Stimulated activated CD4-positive, alpha-beta T cell treated with anti-CD3 and anti-CD28 coated beads, Interleukin-12 subunit alpha, Interleukin-12 subunit beta, amount 100 ng/mL, for 48 hours (primary cell): ENCODE measurements at regions not wholly inside any gene's neighbourhood (a gene's known extent, or its start where the extent isn't known, plus 50 kb on each side); places are given as distances from the start of the nearest gene placed in this dataset.
"Not testable (repeated sequence)": the region's sequence is repeated elsewhere in the genome, so short reads cannot be mapped to it uniquely, and the experiment has no call there.

ENCODE experiments used
- DNase-seq, 3 donors: peaks; one replicate each; pipeline ENCODE4 v3.0.0-alpha.2; 2020; ENCODE audit warnings: low read depth in 2 of 3, low spot score in 1 of 3

DNA sequence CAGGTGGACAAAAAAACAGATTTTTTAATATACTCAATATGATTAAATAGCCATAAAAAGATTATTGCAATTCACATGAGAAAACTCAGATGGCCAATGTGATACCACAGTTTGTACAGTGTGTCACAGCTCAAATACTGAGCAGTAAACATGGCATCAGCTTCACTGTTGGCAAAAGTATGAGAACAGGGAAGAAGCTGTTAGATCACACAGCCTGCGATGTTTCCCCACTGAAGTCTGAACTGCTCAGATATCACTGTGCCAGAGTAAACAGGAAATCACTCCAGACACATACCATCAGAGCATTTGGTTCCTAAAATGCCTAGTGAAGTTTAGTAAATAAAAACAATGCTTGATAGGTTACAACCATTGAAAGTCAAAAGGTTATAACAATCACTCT, 347.8 kb downstream of the ETV1 start:
- DNase-seq = no peak

DNA sequence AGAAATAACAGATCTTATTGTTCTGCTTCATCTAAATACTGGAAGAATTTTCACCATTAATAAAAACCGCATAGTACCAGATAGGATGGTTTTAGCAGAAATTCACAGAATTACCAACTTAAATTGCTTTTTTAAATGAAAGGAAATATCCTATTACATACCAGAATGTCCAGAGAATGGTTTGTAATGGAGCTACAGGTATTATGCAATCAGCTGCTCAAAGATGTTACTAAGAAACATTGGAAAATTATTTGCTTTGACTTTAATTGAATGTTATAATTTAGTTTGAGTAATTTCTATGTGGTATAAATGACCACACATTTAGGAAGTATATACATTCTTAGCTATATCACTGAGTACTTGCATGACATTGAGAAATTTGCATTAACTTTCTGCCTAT, 338.3 kb downstream of the ETV1 start:
- DNase-seq = no peak

DNA sequence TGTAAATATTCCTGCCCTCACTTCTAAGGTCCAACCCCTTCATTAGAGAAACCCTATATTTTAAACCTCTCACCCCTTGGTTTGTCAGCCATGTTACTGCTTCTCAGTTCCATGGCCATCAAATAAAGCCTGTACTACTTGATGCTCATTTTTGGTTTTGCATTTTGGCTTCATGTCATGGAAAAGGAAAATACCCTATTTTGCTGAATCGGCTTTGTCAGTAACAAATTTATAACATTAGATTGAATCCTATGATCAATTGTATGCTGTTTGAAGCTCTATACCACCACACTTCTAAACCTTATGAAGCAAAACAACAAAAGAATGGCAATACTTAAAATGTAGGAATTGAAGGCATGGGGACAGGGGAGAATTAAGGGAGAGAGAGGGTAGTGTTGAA, 333.1 kb downstream of the ETV1 start:
- no peak for DNase-seq

DNA sequence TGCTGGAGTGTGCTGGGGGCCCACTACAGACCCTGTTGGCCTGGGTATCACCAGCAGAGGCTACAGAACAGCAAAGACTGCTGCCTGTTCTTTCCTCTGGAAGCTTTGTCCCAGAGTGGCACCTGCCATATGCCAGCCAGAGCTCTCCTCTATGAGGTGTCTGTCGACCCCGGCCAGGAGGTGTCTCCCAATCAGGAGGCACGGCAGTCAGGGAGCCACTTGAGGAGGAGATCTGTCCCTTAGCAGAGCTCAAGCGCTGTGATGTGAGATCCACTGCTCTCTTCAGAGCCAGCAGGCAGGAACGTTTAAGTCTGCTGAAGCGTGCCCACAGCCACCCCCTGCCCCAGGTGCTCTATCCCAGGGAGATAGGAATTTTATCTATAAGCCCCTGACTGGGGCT, 316.2 kb downstream of the ETV1 start:
- DNase-seq = no peak

DNA sequence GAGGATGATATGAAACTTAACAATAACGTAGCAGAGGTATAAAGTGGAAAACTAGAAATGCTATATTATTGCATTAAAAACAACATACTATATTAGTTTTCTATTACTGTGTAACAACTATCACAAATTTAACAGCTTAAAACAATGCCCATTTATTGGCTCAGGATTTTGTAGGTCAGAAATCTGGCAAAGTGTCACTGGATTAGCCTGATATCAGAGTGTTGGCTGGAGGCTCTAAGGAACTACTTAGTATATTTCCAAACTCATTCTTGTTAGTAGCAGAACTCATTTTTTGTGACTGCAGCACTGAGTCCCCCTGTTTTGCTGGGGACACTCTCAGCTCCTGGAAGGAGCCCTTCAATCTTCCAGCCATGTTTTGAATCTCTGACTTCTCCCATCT, 306.8 kb downstream of the ETV1 start:
- no peak for DNase-seq

DNA sequence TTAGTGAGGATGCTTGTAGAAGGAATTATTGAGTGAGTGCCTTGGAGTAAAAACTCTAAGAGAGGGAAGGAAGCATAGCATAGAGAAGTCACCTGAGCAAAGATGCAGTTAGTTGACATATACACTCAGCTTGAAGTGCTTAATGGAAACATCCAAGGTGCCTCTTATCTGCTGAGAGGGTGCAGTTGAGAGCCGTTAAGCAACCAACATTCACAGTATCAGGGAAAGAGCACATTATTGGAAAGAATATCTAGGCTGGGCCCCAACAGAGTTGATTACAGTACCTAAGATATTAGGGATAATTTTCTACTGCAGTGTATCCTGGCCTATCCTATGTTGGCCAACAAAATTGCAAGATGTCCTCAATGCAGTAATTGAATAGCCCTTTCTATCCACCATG, 302.0 kb downstream of the ETV1 start:
- DNase-seq = no peak

DNA sequence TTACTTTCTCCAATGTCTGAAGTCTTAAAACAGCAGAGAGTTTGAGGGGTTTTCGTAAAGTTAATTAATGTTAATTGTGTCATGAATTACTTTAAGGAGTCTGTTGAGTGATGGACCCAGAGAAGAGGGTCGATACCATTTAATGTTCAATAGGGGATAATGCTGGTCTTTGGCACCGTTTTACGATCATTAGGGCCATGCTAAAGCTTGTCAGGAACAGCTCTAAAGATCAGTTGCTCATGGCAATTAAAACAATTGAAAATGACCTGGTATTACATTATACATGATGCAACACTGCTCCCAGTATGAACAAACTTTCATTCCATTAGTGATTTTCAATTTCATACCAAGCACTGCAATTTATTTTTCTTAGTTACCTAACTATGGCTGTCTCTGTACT, 296.9 kb downstream of the ETV1 start:
- DNase-seq = no peak

DNA sequence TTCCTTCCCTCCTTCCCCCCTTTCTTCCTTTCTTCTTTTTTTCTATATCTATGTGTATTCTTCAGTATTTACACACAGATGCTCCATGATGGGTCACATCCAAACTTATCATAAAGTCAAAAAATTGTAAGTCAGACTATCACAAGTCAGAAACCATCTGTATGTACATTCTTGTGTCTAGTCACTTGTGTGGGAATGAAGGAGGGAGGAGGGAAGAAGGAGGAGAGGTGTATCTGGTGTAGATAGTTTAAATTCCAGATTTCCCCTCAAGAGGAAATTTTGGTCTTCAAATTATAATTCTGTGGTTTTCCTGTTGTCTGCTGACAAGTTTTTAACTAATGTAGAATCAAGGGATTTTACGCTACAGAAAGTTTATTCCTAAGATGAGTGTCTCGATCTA, 287.2 kb downstream of the ETV1 start:
- no peak for DNase-seq

DNA sequence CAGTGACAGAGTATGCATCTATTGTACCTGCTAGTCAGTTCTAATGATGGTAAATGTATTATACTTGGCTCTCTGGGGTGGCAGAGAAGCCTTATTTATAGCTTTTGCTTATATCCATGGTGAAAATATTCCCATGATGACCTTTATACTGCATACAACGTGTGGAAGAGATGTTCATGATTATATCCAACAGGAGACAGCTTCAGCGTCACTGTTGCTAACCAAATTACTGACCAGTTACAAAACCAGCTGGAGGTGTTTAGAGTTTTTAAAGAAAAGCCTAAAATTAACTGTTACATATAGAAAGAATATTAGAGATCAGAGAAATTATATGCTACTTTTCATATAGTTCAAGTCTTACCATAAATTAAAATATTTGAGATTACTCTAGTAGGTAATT, 280.8 kb downstream of the ETV1 start:
- DNase-seq = no peak

DNA sequence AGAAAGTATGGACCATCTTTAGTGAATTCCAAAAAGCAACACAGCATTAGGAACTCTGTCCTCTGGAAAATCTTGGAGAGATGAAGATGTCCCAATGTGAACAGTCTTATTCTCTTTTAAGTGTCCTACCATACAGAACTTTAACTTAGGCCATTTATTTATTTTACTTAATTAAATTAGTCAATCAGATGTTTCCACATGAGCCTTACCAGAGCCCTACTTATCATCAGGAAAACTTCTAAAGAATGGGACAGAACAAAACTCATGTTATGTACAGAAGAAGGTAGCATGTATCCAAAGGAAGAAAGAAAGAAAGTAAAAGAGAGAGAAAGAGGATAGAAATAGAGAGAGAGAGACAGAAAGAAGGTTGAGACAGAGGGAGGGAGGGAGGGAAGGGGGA, 276.4 kb downstream of the ETV1 start:
- DNase-seq = no peak

DNA sequence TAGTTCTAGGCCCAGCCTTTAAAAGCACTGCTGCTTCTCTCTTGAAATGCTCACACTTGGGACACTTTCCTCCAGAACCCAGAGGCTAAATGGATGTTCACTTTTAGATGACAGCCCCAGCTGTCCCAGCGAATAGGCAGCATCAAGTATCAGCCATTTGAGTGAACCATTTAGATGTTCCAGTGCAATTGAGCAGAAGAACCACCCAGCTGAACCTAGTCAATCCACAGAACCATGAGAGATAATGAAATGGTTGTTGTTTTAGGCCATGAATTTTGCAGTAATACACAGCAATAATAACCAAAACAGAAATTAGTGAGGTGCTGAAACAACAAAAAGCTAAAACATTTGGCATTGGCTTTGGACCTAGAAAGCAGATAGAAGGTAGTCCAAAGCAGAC, 273.9 kb downstream of the ETV1 start:
- no peak for DNase-seq

DNA sequence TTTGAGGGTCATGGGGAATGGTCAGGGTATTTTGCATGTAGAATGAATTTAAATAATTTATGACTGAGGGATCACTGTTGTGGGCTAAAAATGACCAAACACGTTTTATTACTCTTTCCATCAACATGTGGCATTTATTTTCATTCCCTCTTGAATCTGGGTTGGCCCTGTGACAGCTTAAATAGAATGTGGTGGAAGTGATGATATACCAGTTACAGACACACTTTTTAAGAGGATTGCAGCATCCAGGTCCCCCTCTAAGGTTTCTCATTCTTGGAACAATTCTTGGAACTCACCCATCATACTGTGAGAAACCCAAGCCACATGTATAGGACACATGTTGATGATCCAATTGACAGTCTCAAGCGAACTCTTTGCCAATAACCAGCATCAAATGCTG, 272.4 kb downstream of the ETV1 start:
- DNase-seq = no peak

DNA sequence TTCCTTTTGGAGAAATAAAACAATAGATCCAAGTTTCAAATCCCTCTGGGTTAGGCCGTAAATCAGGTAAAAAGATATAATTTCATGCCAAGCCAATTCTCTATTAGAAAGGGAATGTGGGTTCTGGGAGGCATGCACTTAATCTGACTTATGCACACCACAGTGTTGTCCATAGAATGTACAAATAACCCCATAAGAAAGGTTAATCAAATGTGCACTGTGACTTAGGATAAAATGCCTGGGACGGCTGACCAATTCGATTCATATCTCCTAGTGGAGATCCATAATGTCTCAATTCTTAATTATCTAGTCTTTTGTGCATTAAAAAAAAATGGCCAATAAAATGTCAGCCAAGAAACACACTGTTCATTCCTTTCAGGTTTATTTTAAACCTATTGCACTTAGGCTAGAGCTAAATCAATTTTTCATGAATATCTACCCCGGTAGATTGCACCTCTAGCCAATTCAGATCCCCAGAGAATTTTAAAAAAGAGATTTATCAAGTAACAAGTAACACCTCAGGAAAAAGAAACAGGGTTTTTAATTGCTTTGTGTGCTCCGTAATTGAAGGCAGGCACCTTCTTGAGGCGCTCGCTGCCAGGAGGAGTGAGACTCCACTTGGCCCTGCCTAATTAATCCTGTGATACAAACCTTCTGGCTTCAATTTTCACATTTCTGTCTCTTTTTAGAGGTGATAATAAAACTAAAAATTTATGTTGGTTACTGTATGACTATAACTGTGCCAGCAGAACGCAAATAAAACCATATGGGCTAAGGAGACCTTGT, 265.1 kb downstream of the ETV1 start:
- DNase-seq = no peak

DNA sequence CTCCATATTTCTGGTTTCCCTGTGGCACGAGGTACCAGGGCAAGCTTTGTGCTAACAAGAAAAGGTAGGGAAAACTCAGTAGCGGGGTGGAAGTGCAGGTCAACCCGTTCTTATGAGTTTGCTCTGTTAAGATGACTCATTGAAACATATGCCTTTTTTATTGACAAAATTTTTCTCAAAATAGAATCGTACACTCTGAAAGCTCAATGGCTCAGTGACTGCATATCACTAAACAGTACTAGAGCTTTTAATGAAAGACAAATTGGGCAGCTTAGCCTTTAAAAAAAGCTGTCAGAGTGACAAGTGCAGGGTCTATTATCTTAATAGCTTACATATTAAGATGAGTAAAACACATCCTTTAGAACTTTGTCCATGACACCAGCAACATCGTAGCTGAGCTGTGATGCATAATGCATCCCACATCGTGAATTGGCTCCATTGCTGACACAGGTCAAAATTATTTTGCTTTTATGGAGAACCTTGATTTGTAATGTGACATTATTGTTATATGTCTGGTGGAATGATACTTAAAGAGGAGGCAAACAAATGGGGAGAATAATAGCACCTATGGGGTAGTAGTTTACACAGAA, 264.4 kb downstream of the ETV1 start:
- no peak for DNase-seq

DNA sequence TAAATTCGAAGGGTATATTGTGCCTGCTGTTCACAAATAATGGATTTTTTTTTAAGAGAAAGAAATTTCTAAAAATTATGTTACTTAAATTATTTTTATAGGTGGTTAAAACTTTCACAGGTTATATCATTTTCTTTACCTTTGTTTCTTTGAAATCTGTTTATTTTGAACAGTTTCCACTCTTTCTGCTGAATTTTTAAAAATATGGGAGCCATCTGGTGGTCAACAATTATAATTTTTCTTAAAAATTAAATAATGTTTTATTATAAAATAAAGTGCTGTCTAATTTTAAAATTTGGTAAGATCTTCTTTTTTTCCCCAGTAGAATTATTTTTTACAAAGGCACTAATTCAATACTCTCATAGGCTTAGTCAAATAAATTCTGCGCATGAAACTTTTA, 263.9 kb downstream of the ETV1 start:
- DNase-seq = no peak

DNA sequence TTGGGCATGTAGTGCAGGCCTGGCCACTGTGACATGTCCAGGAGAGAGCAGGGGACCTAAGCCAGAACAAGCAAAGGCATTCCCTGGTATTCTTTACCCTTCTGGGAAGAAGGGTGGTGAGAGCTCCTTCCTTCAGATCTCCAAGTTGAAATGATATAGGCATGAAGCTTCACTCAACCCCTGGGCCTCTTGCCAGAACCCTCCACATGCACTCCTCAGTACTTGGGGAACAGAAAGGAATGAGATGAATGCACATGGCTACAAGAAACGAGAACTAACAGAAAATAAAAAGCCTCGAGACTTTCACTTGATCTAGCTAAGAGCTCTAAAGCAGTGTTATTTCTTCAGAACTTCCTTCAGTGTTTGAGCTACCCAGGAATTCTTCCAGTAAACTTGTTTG, 262.2 kb downstream of the ETV1 start:
- no peak for DNase-seq

DNA sequence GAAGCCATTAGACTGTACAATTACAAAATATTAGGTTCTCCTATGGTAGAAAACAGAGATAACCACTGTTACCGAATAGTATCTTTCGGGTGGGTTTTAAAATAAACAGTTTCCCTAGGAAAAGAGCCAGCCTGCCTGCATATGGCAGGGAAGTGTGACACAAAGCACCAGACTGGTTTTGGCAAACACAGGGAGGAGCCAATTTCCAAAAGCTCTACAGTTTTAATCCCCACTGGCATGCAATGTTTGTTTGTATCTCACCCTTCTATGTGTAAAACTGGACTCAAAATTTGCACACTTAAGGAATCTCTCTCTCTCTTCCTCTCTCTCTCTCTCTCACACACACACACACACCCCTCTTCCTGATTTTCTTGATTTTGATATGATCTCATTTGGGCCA, 261.7 kb downstream of the ETV1 start:
- no peak for DNase-seq

DNA sequence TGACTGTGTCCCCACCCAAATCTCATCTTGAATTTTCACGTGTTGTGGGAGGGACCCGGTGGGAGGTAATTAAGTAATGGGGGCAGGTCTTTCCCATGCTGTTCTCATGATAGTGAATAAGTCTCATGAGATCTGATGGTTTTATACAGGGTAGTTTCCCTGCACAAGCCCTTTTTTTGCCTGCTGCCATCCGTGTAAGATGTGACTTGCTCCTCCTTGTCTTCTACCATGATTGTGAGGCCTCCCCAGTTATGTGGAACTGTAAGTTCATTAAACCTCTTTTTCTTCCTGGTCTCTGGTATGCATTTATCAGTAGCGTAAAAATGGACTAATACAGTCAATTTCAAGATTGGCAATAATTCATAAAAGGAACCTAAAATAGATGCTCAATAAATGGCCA, 261.0 kb downstream of the ETV1 start:
- DNase-seq = not testable (repeated sequence)

DNA sequence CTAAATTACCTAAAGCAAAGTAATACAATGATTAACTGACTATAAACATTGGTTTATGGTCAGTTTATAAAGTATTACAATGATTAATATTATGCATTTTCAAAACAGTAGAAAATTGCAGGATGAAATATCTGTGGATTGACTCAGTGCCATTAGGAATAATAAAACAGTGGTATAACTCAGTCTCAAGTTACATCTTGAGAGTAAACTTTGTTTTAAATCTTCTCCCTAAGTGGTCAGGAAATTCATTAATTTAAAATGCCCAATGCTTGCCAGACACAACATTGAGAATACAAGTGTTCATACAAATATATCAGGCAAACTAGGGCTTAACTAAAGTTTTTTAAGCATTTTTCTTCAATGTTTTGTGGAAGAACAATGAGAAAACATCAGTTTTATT, 257.8 kb downstream of the ETV1 start:
- no peak for DNase-seq

DNA sequence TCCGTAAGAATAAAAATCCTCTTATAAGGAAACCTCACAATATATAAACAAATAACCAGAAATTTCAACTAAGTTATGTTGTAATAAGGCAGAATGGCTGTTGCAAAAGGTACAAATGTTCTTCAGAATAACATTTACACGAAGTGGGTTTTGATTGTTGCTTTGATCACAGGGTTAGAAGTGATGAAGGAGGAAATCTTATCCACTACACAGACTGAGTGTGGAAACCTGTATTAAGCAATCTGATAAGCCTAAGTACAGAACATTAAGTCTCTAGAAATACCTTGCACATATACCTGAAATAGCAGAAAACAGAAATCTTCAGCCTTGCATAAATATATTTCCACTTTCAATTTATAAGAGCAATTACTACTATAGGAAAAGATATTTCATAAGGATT, 251.9 kb downstream of the ETV1 start:
- DNase-seq = no peak

DNA sequence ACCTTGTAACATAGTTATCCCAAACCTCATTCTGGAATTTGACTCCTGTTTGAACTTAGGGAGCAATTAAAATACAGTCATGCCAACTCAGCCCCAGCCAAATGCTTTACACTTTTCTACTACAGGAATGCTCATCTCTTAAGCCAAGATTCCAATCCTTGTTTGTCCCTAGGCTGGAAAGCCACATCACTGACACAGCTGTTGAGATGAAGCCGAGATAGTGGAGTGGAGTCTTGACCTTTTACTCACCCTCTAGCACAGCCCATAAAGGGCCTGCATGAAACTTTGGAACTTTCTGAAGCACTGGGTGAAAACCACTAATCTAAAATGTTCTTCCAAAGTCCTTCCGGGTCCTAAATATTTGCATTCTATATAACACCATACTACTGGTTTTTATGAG, 247.3 kb downstream of the ETV1 start:
- DNase-seq = no peak

DNA sequence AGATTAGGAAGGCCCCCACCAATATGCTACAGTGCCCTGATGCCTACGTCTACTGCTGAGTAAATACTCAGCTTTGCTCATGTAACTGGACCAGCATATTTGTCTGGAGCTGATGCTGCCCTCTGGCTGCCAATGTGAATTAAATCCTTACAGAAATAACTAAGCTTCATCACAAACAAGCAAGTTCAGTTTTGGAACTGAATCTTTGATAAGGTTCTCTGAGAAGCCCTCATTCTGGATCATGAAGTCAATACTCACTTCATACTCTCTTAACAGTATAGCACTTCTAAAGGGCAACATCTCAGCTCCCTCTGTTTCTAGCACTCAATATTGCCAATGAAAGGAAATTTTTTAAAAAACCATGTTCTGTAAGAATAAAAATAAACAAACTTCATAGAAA, 246.7 kb downstream of the ETV1 start:
- DNase-seq = no peak

DNA sequence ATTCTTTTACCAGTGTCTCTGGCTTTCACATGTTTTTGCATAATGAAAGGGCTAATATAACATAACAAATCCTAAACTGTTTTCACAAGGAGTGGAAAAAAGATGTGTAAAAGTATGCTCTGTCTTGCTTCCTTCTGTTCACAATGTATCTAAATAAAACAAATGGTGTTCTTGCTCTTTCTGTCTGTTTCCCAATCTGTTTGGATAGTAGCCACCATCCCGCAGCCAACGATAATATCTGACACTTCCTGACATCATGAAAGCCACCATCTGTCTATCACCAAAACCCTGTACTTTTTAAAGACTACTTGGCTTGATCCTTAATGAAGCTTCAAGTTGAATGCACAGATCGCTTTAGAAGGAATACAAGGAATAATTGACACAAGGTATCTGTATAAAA, 246.2 kb downstream of the ETV1 start:
- DNase-seq = no peak
